SU-DHL-6 (cell line): ENCODE measurements at regions not wholly inside any gene's neighbourhood (a gene's known extent, or its start where the extent isn't known, plus 50 kb on each side); places are given as distances from the start of the nearest gene placed in this dataset.

Source experiments
- H2AFZ ChIP-seq: fragments of 200-600 bp; sonication (generic); 2 replicates; pipeline ENCODE4 v1.6.1; 2014; ENCODE audit warnings: low read depth, mild to moderate bottlenecking, moderate library complexity, mixed read lengths, antibody characterized with exemption, low read length; ENCODE audit not compliant: severe bottlenecking
- H3F3A ChIP-seq: fragments of 200-600 bp; shearing (Covaris generic); 2 replicates; pipeline ENCODE4 v1.6.0; 2016; ENCODE audit warnings: antibody characterized with exemption, mild to moderate bottlenecking; ENCODE audit not compliant: insufficient read depth
- H3K27ac ChIP-seq: fragments of 200-600 bp; sonication (generic); 2 replicates; pipeline ENCODE4 v1.5.1; 2016; ENCODE audit warnings: low read depth, mild to moderate bottlenecking, low read length, moderate library complexity, mixed read lengths
- H3K27me3 ChIP-seq: fragments of 200-600 bp; sonication (generic), shearing (Covaris generic); 2 replicates; pipeline ENCODE4 v1.6.0; 2014; ENCODE audit warnings: mild to moderate bottlenecking, low read length
- H3K36me3 ChIP-seq: fragments of 200-600 bp; sonication (generic); 2 replicates; pipeline ENCODE4 v1.6.1; 2014; ENCODE audit warnings: mild to moderate bottlenecking, low read length, mixed read lengths
- H3K4me2 ChIP-seq: fragments of 300-600, 200-600 bp; shearing (Covaris generic), sonication (generic); 2 replicates; pipeline ENCODE4 v1.6.0; 2014; ENCODE audit warnings: low read length, low read depth, mild to moderate bottlenecking; ENCODE audit not compliant: poor library complexity, severe bottlenecking
- H3K4me3 ChIP-seq: fragments of 200-600 bp; sonication (generic); 2 replicates; pipeline ENCODE4 v1.5.1; 2014; ENCODE audit warnings: antibody characterized with exemption, low read length, mild to moderate bottlenecking, mixed read lengths; ENCODE audit not compliant: insufficient read depth, poor library complexity, severe bottlenecking
- H3K79me2 ChIP-seq: fragments of 200-600 bp; sonication (generic); 2 replicates; pipeline ENCODE4 v1.6.1; 2014; ENCODE audit warnings: mild to moderate bottlenecking, low read length, moderate library complexity; ENCODE audit not compliant: insufficient read depth
- H3K9ac ChIP-seq: fragments of 200-600 bp; sonication (generic); 2 replicates; pipeline ENCODE4 v1.7.0; 2014; ENCODE audit warnings: mild to moderate bottlenecking, low read length
- H3K9me2 ChIP-seq: fragments of 200-600 bp; sonication (generic); replicated peaks from 2 replicates; pipeline ENCODE4 v1.6.1; 2014; ENCODE audit warnings: low read length; ENCODE audit not compliant: insufficient read depth
- H3K9me3 ChIP-seq: fragments of 200-600 bp; sonication (generic); 2 replicates; pipeline ENCODE4 v1.6.1; 2014; ENCODE audit warnings: low read length, mixed read lengths; ENCODE audit not compliant: insufficient read depth
- H4K20me1 ChIP-seq: fragments of 200-600 bp; sonication (generic); 2 replicates; pipeline ENCODE4 v1.6.1; 2014; ENCODE audit warnings: low read depth, mild to moderate bottlenecking, antibody characterized with exemption, low read length, moderate library complexity, mixed read lengths
- EZH2phosphoT487 ChIP-seq: fragments of 200-600 bp; sonication (generic), shearing (Covaris generic); conservative IDR thresholded peaks from 2 replicates; pipeline ENCODE4 v1.6.1; 2018; ENCODE audit warnings: mild to moderate bottlenecking, antibody characterized with exemption, low read length, moderate library complexity, mixed read lengths
- TF ChIP-seq, protein P1 (sequence below): fragments of 200-600 bp; sonication (generic); IDR thresholded peaks from one replicate; pipeline ENCODE4 v1.5.1; 2017; ENCODE audit warnings: antibody characterized with exemption, mild to moderate bottlenecking, low read length, moderate library complexity; ENCODE audit not compliant: insufficient read depth, poor library complexity, severe bottlenecking

DNA sequence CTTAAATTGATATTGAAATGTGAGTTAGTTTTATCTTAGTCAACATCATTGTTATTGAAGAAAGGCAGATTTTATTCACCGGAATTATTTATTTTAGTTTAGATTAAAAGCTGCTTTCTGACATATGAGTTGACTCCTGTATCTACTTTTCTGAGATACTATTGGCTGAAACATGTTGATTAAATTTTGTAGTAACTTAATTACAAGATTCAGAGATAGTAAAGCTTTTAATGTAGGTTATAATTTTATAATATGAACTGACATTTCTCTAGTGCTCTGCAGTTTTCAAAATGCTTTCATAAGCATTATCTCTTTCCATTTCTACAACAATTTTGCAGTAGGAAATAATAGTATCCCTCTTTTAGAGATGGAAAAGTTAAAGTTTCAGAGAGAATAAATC, 616.0 kb downstream of the USP25 start:
- H3K9me2 ChIP-seq, result no peaks in the 10 kb centered on the region
- no peaks in the 10 kb centered on the region for H4K20me1 ChIP-seq
- TF ChIP-seq, protein P1, sequence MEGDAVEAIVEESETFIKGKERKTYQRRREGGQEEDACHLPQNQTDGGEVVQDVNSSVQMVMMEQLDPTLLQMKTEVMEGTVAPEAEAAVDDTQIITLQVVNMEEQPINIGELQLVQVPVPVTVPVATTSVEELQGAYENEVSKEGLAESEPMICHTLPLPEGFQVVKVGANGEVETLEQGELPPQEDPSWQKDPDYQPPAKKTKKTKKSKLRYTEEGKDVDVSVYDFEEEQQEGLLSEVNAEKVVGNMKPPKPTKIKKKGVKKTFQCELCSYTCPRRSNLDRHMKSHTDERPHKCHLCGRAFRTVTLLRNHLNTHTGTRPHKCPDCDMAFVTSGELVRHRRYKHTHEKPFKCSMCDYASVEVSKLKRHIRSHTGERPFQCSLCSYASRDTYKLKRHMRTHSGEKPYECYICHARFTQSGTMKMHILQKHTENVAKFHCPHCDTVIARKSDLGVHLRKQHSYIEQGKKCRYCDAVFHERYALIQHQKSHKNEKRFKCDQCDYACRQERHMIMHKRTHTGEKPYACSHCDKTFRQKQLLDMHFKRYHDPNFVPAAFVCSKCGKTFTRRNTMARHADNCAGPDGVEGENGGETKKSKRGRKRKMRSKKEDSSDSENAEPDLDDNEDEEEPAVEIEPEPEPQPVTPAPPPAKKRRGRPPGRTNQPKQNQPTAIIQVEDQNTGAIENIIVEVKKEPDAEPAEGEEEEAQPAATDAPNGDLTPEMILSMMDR, result no peak
- TF ChIP-seq EZH2phosphoT487, result no peak
- no peak overlapping the region for H3K9ac ChIP-seq
- no peaks in the 10 kb centered on the region for H3K36me3 ChIP-seq
- H3K4me3 ChIP-seq, result no peak overlapping the region
- no peaks in the 10 kb centered on the region for H3K27me3 ChIP-seq
- H3K27ac ChIP-seq, result no peak overlapping the region
- H3K4me2 ChIP-seq, result no peak overlapping the region
- no peak overlapping the region for H2AFZ ChIP-seq
- no peaks in the 10 kb centered on the region for H3K79me2 ChIP-seq
- no peaks in the 10 kb centered on the region for H3F3A ChIP-seq
- H3K9me3 ChIP-seq, result no peaks in the 10 kb centered on the region

DNA sequence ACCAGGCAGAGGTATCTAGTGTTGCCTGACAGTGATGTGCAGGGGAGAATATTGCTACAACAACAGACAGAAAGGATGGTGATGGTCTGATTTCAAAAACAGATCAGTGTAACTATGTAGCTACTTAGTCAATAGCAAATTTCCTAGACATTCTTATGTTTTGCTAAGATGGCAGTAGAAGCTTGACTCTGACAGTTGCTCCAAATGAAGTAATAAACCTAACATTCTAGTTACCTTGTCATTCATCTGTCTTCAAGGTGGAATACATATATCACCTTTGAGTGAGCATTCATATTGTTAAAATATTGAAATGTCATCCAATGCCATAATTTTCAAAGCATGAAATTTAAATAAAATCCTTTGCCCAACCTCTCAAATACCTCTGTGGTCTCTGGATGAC, 617.4 kb downstream of the USP25 start:
- no peak overlapping the region for H3K4me2 ChIP-seq
- H2AFZ ChIP-seq, result no peak overlapping the region
- H4K20me1 ChIP-seq, result no peaks in the 10 kb centered on the region
- H3K9me2 ChIP-seq, result no peaks in the 10 kb centered on the region
- no peaks in the 10 kb centered on the region for H3K27me3 ChIP-seq
- no peak for TF ChIP-seq EZH2phosphoT487
- no peak overlapping the region for H3K4me3 ChIP-seq
- no peaks in the 10 kb centered on the region for H3K79me2 ChIP-seq
- no peaks in the 10 kb centered on the region for H3F3A ChIP-seq
- no peaks in the 10 kb centered on the region for H3K36me3 ChIP-seq
- H3K27ac ChIP-seq, result no peak overlapping the region
- no peaks in the 10 kb centered on the region for H3K9me3 ChIP-seq
- no peak overlapping the region for H3K9ac ChIP-seq

DNA sequence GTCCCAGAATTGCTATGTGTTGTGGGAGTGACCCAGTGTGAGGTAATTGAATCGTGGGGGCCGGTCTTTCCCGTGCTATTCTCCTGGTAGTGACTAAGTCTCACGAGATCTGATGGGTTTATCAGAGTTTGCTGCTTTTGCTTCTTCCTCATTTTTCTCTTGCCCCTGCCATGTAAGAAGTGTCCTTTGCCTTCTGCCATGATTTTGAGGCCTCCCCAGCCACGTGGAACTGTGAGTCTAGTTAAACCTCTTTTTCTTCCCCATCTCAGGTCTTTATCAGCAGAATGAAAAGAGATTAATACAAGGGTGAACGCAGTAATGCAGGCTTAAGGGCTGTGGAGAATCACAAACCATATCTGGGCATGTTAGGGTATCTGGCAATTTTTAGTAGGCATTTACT, 624.0 kb downstream of the USP25 start:
- Histone ChIP-seq H3K9ac (no peak overlapping the region), H3K9me2 (no peaks in the 10 kb centered on the region)

DNA sequence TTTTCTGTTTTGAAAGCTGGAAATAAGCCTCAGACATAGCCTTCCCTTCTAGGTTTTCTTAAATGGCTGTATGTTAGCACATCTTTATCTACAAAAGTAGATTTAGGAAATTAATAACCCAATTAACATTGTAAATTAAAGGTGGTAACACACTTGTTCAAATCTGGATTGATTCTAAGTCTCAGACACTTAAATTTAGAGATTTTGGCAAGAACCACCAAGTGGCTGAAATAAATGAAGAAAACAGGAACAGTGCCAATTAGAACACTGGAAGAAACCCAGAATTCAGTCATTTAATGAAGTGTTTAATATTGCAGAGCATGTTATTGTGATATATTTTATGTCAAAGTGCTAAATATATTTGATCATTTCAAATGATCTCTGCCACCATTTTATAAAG, 628.2 kb downstream of the USP25 start:
- no peaks in the 10 kb centered on the region for H3K36me3 ChIP-seq
- no peak overlapping the region for H3K4me3 ChIP-seq
- H3K27ac ChIP-seq, result no peak overlapping the region
- no peaks in the 10 kb centered on the region for H3K9me3 ChIP-seq
- H3K9ac ChIP-seq, result no peak overlapping the region
- no peak overlapping the region for H3K4me2 ChIP-seq
- H3F3A ChIP-seq, result no peaks in the 10 kb centered on the region
- H3K27me3 ChIP-seq, result no peaks in the 10 kb centered on the region
- H4K20me1 ChIP-seq, result no peaks in the 10 kb centered on the region
- H3K9me2 ChIP-seq, result no peaks in the 10 kb centered on the region
- H2AFZ ChIP-seq, result no peak overlapping the region
- TF ChIP-seq, protein P1, result no peak
- TF ChIP-seq EZH2phosphoT487, result no peak
- no peaks in the 10 kb centered on the region for H3K79me2 ChIP-seq

More for the DNA sequence above, 624.0 kb downstream of the USP25 start:
- Histone ChIP-seq H3F3A (no peaks in the 10 kb centered on the region), H3K36me3 (no peaks in the 10 kb centered on the region), H3K4me3 (no peak overlapping the region), H3K27ac (no peak overlapping the region), H3K79me2 (no peaks in the 10 kb centered on the region), H4K20me1 (no peaks in the 10 kb centered on the region), H3K9me3 (no peaks in the 10 kb centered on the region), H2AFZ (no peak overlapping the region), H3K27me3 (no peaks in the 10 kb centered on the region), H3K4me2 (no peak overlapping the region)
- TF ChIP-seq, protein P1, result no peak
- TF ChIP-seq EZH2phosphoT487, result no peak
